ENCODE measurements at regions not wholly inside any gene's neighbourhood (a gene's known extent, or its start where the extent isn't known, plus 50 kb on each side); places are given as distances from the start of the nearest gene placed in this dataset.
"Not testable (repeated sequence)": the region's sequence is repeated elsewhere in the genome, so short reads cannot be mapped to it uniquely, and the experiment has no call there.

GRCh38 chr13:112210371-112210770, 143.4 kb downstream of the SOX1 start:
- peak in 5 of 8 experiments; percentile 39 to 73 (median 52) for ATAC-seq (replicated peaks in 6 of 8)
- in situ Hi-C loops (cut with MboI; ENCODE audit: low pct_unique_long_range_greater_than_20kb in 2 of 9, low sequenced_read_pairs in 9 of 9, unreplicated experiment in 9 of 9), result no loop called here
- WGBS, 10 experiments, result 6 to 93% (median 56%) methylated on average over 1 to 7 of the region's 11 CpGs; no CpG with 5 or more reads in 3 of the 10 experiments
- H3K4me3 ChIP-seq, result no peak overlapping the region
- no peak overlapping the region for H3K27ac ChIP-seq
- H3K4me1 ChIP-seq (replicated peaks in 1 of 2), result peaks cover 22 to 24% of the 10 kb centered on the region in 2 donors

GRCh38 chr13:112212533-112212932, 145.6 kb downstream of the SOX1 start:
- in situ Hi-C loops (cut with MboI; ENCODE audit: low pct_unique_long_range_greater_than_20kb in 2 of 9, low sequenced_read_pairs in 9 of 9, unreplicated experiment in 9 of 9), result no loop called here
- Histone ChIP-seq H3K4me1 (replicated peaks in 1 of 2) (peaks cover 2 to 17% of the 10 kb centered on the region in 2 donors), H3K4me3 (no peak overlapping the region), H3K27ac (no peak overlapping the region)
- no peak for ATAC-seq (replicated peaks in 6 of 8)
- WGBS, 10 experiments, result 0 to 100% (median 87%) methylated on average over 2 to 5 of the region's 5 CpGs; no CpG with 5 or more reads in 2 of the 10 experiments

- H3K4me1 ChIP-seq (replicated peaks in 1 of 2), result peaks cover 0 to 20% of the 10 kb centered on the region in 2 donors
- WGBS, 10 experiments, result 20 to 100% (median 78%) methylated on average over 1 to 10 of the region's 24 CpGs; no CpG with 5 or more reads in 4 of the 10 experiments
- in situ Hi-C loops (cut with MboI; ENCODE audit: low pct_unique_long_range_greater_than_20kb in 2 of 9, low sequenced_read_pairs in 9 of 9, unreplicated experiment in 9 of 9), result no loop called here
- no peak overlapping the region for H3K4me3 ChIP-seq
- no peak for ATAC-seq (replicated peaks in 6 of 8)
- H3K27ac ChIP-seq, result no peak overlapping the region
Measured at GRCh38 chr13:112213467-112214255, 146.7 kb downstream of the SOX1 start.

GRCh38 chr13:112215871-112216270, 148.9 kb downstream of the SOX1 start:
- 25 to 100% (median 88%) methylated on average over 1 to 8 of the region's 19 CpGs; no CpG with 5 or more reads in 5 of the 10 experiments for WGBS, 10 experiments
- no peak for ATAC-seq (replicated peaks in 6 of 8)
- Histone ChIP-seq H3K4me3 (no peak overlapping the region), H3K27ac (no peak overlapping the region), H3K4me1 (replicated peaks in 1 of 2) (peaks cover 6 to 28% of the 10 kb centered on the region in 2 donors)
- in situ Hi-C loops (cut with MboI; ENCODE audit: low pct_unique_long_range_greater_than_20kb in 2 of 9, low sequenced_read_pairs in 9 of 9, unreplicated experiment in 9 of 9), result no loop called here

GRCh38 chr13:112217431-112217830, 150.5 kb downstream of the SOX1 start:
- in situ Hi-C loops (cut with MboI; ENCODE audit: low pct_unique_long_range_greater_than_20kb in 2 of 9, low sequenced_read_pairs in 9 of 9, unreplicated experiment in 9 of 9), result no loop called here
- Histone ChIP-seq H3K4me1 (replicated peaks in 1 of 2) (peaks cover 6 to 28% of the 10 kb centered on the region in 2 donors), H3K4me3 (no peak overlapping the region), H3K27ac (no peak overlapping the region)
- ATAC-seq (replicated peaks in 6 of 8), result no peak
- WGBS, 10 experiments, result 8 to 93% (median 59%) methylated on average over 2 to 7 of the region's 7 CpGs; no CpG with 5 or more reads in 4 of the 10 experiments

GRCh38 chr13:112218416-112218815, 151.5 kb downstream of the SOX1 start:
- Histone ChIP-seq H3K4me1 (replicated peaks in 1 of 2) (peaks cover 6 to 28% of the 10 kb centered on the region in 2 donors), H3K4me3 (no peak overlapping the region), H3K27ac (no peak overlapping the region)
- in situ Hi-C loops (cut with MboI; ENCODE audit: low pct_unique_long_range_greater_than_20kb in 2 of 9, low sequenced_read_pairs in 9 of 9, unreplicated experiment in 9 of 9), result no loop called here
- WGBS, 10 experiments, result 13 to 89% (median 67%) methylated on average over 2 to 6 of the region's 6 CpGs
- ATAC-seq (replicated peaks in 6 of 8), result no peak

GRCh38 chr13:112219740-112220139, 152.8 kb downstream of the SOX1 start:
- 0 to 79% (median 57%) methylated on average over 1 to 7 of the region's 8 CpGs for WGBS, 10 experiments
- H3K27ac ChIP-seq, result no peak overlapping the region
- ATAC-seq (replicated peaks in 6 of 8), result peak in 2 of 8 experiments; percentile 36 to 44

GRCh38 chr13:112220296-112220875, 153.4 kb downstream of the SOX1 start:
- no peak overlapping the region for H3K27ac ChIP-seq
- no peak overlapping the region for H3K4me3 ChIP-seq
- in situ Hi-C loops (cut with MboI; ENCODE audit: low pct_unique_long_range_greater_than_20kb in 2 of 9, low sequenced_read_pairs in 9 of 9, unreplicated experiment in 9 of 9), result no loop called here
- ATAC-seq (replicated peaks in 6 of 8), result no peak
- peaks cover 6 to 28% of the 10 kb centered on the region in 2 donors for H3K4me1 ChIP-seq (replicated peaks in 1 of 2)
- 9 to 100% (median 89%) methylated on average over 1 to 9 of the region's 15 CpGs; no CpG with 5 or more reads in 3 of the 10 experiments for WGBS, 10 experiments

More at GRCh38 chr13:112219740-112220139, 152.8 kb downstream of the SOX1 start:
- in situ Hi-C loops (cut with MboI; ENCODE audit: low pct_unique_long_range_greater_than_20kb in 2 of 9, low sequenced_read_pairs in 9 of 9, unreplicated experiment in 9 of 9), result no loop called here
- Histone ChIP-seq H3K4me1 (replicated peaks in 1 of 2) (peaks cover 6 to 28% of the 10 kb centered on the region in 2 donors), H3K4me3 (no peak overlapping the region)

- H3K27ac ChIP-seq, result no peak overlapping the region
- no peak overlapping the region for H3K4me3 ChIP-seq
- ATAC-seq (replicated peaks in 6 of 8), result no peak
- in situ Hi-C loops (cut with MboI; ENCODE audit: low pct_unique_long_range_greater_than_20kb in 2 of 9, low sequenced_read_pairs in 9 of 9, unreplicated experiment in 9 of 9), result no loop called here
- WGBS, 10 experiments, result 13 to 98% (median 92%) methylated on average over 1 to 11 of the region's 15 CpGs
- H3K4me1 ChIP-seq (replicated peaks in 1 of 2), result peaks cover 6 to 28% of the 10 kb centered on the region in 2 donors
Measured at GRCh38 chr13:112220925-112221324, 154.0 kb downstream of the SOX1 start.

GRCh38 chr13:112222971-112223370, 153.2 kb upstream of the SPACA7 start:
- H3K27ac ChIP-seq, result no peak overlapping the region
- H3K4me1 ChIP-seq (replicated peaks in 1 of 2), result peaks cover 6 to 19% of the 10 kb centered on the region in 2 donors
- no peak for ATAC-seq (replicated peaks in 6 of 8)
- H3K4me3 ChIP-seq, result no peak overlapping the region
- in situ Hi-C loops (cut with MboI; ENCODE audit: low pct_unique_long_range_greater_than_20kb in 2 of 9, low sequenced_read_pairs in 9 of 9, unreplicated experiment in 9 of 9), result no loop called here
- 43 to 100% (median 88%) methylated on average over 1 to 3 of the region's 14 CpGs; no CpG with 5 or more reads in 5 of the 10 experiments for WGBS, 10 experiments

- ATAC-seq (replicated peaks in 6 of 8); H3K27ac ChIP-seq; in situ Hi-C loops (cut with MboI; ENCODE audit: low pct_unique_long_range_greater_than_20kb in 2 of 9, low sequenced_read_pairs in 9 of 9, unreplicated experiment in 9 of 9); H3K4me3 ChIP-seq: not testable (repeated sequence)
- WGBS, 10 experiments, result 0 to 93% (median 44%) methylated on average over 2 to 7 of the region's 9 CpGs; no CpG with 5 or more reads in 3 of the 10 experiments
- H3K4me1 ChIP-seq (replicated peaks in 1 of 2), result peaks cover 6 to 13% of the 10 kb centered on the region in 2 donors
Measured at GRCh38 chr13:112223929-112224328, 152.2 kb upstream of the SPACA7 start.

GRCh38 chr13:112225429-112226090, 150.6 kb upstream of the SPACA7 start:
- H3K27ac ChIP-seq, result no peak overlapping the region
- in situ Hi-C loops (cut with MboI; ENCODE audit: low pct_unique_long_range_greater_than_20kb in 2 of 9, low sequenced_read_pairs in 9 of 9, unreplicated experiment in 9 of 9), result no loop called here
- H3K4me3 ChIP-seq, result no peak overlapping the region
- WGBS, 10 experiments, result 20 to 100% (median 88%) methylated on average over 1 to 11 of the region's 12 CpGs; no CpG with 5 or more reads in 1 of the 10 experiments
- H3K4me1 ChIP-seq (replicated peaks in 1 of 2), result peaks cover 0 to under 1% of the 10 kb centered on the region in 2 donors
- ATAC-seq (replicated peaks in 6 of 8), result no peak

Measured in motor neuron (in vitro differentiated cells).